Adrenal gland (tissue), 9 donors: ENCODE measurements at regions not wholly inside any gene's neighbourhood (a gene's known extent, or its start where the extent isn't known, plus 50 kb on each side); places are given as distances from the start of the nearest gene placed in this dataset.
A peak's percentile ranks its signal among the peaks of the same experiment; 100 is the strongest.
"Not testable (repeated sequence)": the region's sequence is repeated elsewhere in the genome, so short reads cannot be mapped to it uniquely, and the experiment has no call there.

Source experiments
- DNase-seq, 7 donors: peaks; one replicate each; pipeline ENCODE4 v3.0.0-alpha.2; 2019 to 2020
- H3K27ac ChIP-seq, 5 donors: fragments of 200-600 bp; sonication (generic) in 4 of 5; 1 replicate in 3 of 5; 2 replicates in 2 of 5; pipeline versions ENCODE4 v1.5.1 to v1.8.0; 2016 to 2020; ENCODE audit warnings: mild to moderate bottlenecking in 1 of 5
- H3K27me3 ChIP-seq: fragments of 200-600 bp; 2 replicates; pipeline ENCODE4 v1.8.0; 2021
- H3K36me3 ChIP-seq, 2 donors: fragments of 200-600 bp; replicated peaks in 1 of 2; 1 replicate in 1 of 2; 2 replicates in 1 of 2; pipeline versions ENCODE4 v1.5.1 to v1.8.0; 2018 to 2022
- H3K4me1 ChIP-seq, 2 donors: fragments of 200-600 bp; replicated peaks in 1 of 2; 1 replicate in 1 of 2; 2 replicates in 1 of 2; pipeline versions ENCODE4 v1.5.1 to v1.8.0; 2018 to 2021
- H3K4me3 ChIP-seq, 4 donors: fragments of 200-600 bp; sonication (generic) in 3 of 4; one replicate each; pipeline ENCODE4 v1.5.1; 2016 to 2018
- H3K9me3 ChIP-seq, 3 donors: fragments of 200-600 bp; sonication (generic) in 1 of 3; replicated peaks in 1 of 3; 1 replicate in 2 of 3; 2 replicates in 1 of 3; pipeline versions ENCODE4 v1.5.1 to v1.8.0; 2016 to 2021
- CTCF ChIP-seq, 6 experiments: fragments of 450-650 bp in 4 of 6; fragments of 200-600 bp in 2 of 6; sonication (generic) in 1 of 6; IDR thresholded peaks; 1 replicate in 5 of 6; 2 replicates in 1 of 6; pipeline versions ENCODE4 v1.5.1 to v1.8.0; 2016 to 2021; ENCODE audit warnings: antibody characterized with exemption in 6 of 6, mild to moderate bottlenecking in 2 of 6, moderate library complexity in 1 of 6
- POLR2A ChIP-seq, 2 donors: fragments of 450-650 bp; IDR thresholded peaks; one replicate each; pipeline ENCODE4 v1.6.1; 2017; ENCODE audit warnings: antibody characterized with exemption in 2 of 2, mild to moderate bottlenecking in 2 of 2, moderate library complexity in 1 of 2
- WGBS, 4 donors: extraction: QIAGEN DNeasy Blood & Tissue Kit in 2 of 4; methylation state at CpG; one replicate each; pipeline versions ENCODE4 v1.1.5 to v1.1.7; 2013 to 2017; 5-methylcytosine and 5-hydroxymethylcytosine counted together
- intact Hi-C, 2 donors: fragments of 100-400 bp; cut with DNase I; formaldehyde crosslinking; loops; one replicate each; pipeline versions ENCODE4 v1.14.1 to v1.15.0; 2022 to 2023
- donor health status: healthy with polysubstance abuse.
- donor health status: Bipolar disorder and iron deficiency.
- donor health status: DM: yes; HTN: yes; CAD: no.
- donor health status: DM: no; HTN: no; CAD: no.
- donor health status: DM: no; HTN: no; CAD: no.

DNA sequence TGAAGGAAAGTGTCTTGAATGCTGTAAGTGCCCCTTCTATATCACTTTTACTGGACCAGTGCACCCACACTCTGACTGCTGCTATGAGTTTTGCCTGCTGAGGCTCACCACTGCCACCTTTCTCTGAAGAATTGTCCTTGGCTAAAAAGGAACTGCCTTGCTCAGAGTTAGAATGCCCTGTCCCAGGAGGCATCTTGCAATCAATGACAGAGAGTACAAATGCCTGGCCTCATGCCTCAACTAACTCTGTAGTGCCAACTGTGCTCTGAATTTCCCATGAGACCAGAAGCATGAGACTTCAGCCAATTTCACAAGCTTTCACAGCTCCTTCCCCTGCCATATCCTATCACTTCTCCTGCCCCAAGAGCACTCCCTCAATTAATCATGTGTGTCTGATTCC is 569.7 kb downstream of the ZNF608 start:
- intact Hi-C loops: no loop called here
- no peaks in the 10 kb centered on the region for H3K4me1 ChIP-seq
- H3K27ac ChIP-seq: no peak overlapping the region
- H3K4me3 ChIP-seq: no peak overlapping the region
- H3K36me3 ChIP-seq: no peaks in the 10 kb centered on the region
- DNase-seq: peak in 4 of 7 donors; percentile 12 to 53 (median 26)
- H3K27me3 ChIP-seq: no peaks in the 10 kb centered on the region
- H3K9me3 ChIP-seq: no peaks in the 10 kb centered on the region
- TF ChIP-seq POLR2A (IDR thresholded peaks at IDR 0.05): no peak
- TF ChIP-seq CTCF (IDR thresholded peaks at IDR 0.05): no peak

DNA sequence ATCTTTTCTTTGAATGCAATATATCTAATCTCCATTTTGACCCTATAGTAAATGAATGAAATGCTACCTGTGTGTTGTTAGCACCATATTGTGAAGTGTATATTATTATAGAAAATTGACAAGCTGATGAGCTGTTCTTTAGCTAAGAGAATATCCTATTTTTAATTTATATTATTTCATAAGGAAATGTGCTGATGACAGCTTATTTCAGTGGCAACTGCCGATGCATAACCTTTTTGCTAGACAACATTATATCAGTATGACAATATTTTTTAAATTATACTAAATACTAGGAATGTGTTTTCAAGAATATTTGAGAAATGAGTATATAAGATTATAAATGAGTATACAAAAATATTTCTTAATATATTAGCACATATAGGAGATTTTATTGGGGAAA is 573.1 kb downstream of the ZNF608 start:
- Histone ChIP-seq H3K27ac (no peak overlapping the region), H3K9me3 (no peaks in the 10 kb centered on the region), H3K4me1 (no peaks in the 10 kb centered on the region), H3K36me3 (no peaks in the 10 kb centered on the region), H3K4me3 (no peak overlapping the region), H3K27me3 (no peaks in the 10 kb centered on the region)
- 89 to 96% (median 94%) methylated on average over 1 of the region's 1 CpG for WGBS, 4 donors
- no peak for DNase-seq
- TF ChIP-seq CTCF (IDR thresholded peaks at IDR 0.05) (no peak), POLR2A (IDR thresholded peaks at IDR 0.05) (no peak)
- intact Hi-C loops: no loop called here

DNA sequence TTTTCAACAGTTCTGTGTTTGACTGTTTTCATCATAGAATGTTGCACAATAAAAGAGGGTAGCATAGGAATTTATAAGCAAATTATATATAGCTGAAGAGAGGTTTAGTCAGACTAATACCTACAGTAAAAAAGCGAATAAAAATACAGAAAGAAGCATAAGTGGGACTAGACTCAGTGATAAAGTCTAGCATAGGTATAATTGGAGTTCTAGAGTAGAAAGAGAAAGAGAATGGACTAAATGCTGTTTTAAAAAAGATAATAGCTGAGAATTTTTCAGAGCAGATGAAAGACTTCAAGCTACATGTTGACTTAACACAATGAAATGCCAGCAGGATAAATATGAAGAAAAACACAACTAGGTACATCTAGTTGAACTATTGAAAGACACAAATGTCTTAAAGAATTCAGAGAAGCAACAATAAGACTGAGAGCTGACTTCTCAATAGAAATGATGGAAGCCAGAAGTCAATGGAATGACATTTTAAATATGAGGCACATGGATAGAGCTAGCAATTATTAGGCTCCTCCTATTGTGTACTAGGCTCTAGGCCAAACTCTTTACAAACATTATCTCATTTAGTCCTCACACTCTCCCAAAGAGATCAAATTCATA is 573.9 kb downstream of the ZNF608 start:
- Histone ChIP-seq H3K9me3 (no peaks in the 10 kb centered on the region), H3K4me1 (no peaks in the 10 kb centered on the region), H3K27ac (no peak overlapping the region), H3K36me3 (no peaks in the 10 kb centered on the region), H3K4me3 (no peak overlapping the region), H3K27me3 (no peaks in the 10 kb centered on the region)
- TF ChIP-seq POLR2A (IDR thresholded peaks at IDR 0.05) (no peak), CTCF (IDR thresholded peaks at IDR 0.05) (no peak)
- no peak for DNase-seq
- WGBS, 4 donors: 86 to 100% (median 87%) methylated on average over 1 of the region's 1 CpG
- intact Hi-C loops: no loop called here

DNA sequence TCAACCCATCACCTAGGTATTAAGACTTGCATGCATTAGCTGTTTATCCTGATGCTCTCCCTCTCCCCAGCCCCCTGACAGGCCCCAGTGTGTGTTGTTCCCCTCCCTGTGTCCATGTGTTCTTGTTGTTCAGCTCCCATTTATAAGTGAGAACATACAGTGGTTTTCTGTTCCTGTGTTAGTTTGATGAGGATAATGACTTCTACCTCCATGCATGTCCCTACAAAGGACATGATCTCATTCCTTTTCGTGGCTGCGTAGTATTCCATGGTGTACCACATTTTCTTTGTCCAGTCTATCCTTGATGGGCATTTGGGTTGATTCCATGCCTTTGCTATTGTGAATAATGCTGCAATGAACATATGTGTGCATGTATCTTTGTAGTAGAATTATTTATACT is 578.3 kb downstream of the ZNF608 start:
- DNase-seq, H3K36me3 ChIP-seq, intact Hi-C loops, H3K4me3 ChIP-seq, H3K4me1 ChIP-seq, H3K9me3 ChIP-seq, H3K27me3 ChIP-seq, H3K27ac ChIP-seq: not testable (repeated sequence)
- 72 to 100% (median 90%) methylated on average over 2 of the region's 2 CpGs for WGBS, 4 donors

GRCh38 chr5:124162767-124163532 is 583.5 kb downstream of the ZNF608 start:
- Histone ChIP-seq H3K4me1 (no peaks in the 10 kb centered on the region), H3K4me3 (no peak overlapping the region), H3K27ac (no peak overlapping the region), H3K36me3 (no peaks in the 10 kb centered on the region), H3K27me3 (no peaks in the 10 kb centered on the region), H3K9me3 (no peaks in the 10 kb centered on the region)
- WGBS, 4 donors: 16 to 24% (median 21%) methylated on average over 8 of the region's 8 CpGs
- peak in 1 of 7 donors; percentile 3 for DNase-seq
- TF ChIP-seq CTCF (IDR thresholded peaks at IDR 0.05): no peak
- TF ChIP-seq POLR2A (IDR thresholded peaks at IDR 0.05): no peak
- intact Hi-C loops: no loop called here
